Tibial artery (tissue), 4 donors: ENCODE measurements at regions not wholly inside any gene's neighbourhood (a gene's known extent, or its start where the extent isn't known, plus 50 kb on each side); places are given as distances from the start of the nearest gene placed in this dataset.

Source experiments
- DNase-seq, 2 donors: peaks; one replicate each; pipeline ENCODE4 v3.0.0-alpha.2; 2019
- H3K27ac ChIP-seq, 2 donors: fragments of 200-600 bp; sonication (generic) in 1 of 2; 1 replicate in 1 of 2; 2 replicates in 1 of 2; pipeline ENCODE4 v1.5.1; 2018 to 2019; ENCODE audit warnings: mild to moderate bottlenecking in 1 of 2
- H3K27me3 ChIP-seq, 2 donors: fragments of 200-600 bp; sonication (generic) in 1 of 2; one replicate each; pipeline versions ENCODE4 v1.5.1 to v1.6.0; 2016 to 2019
- H3K36me3 ChIP-seq, 3 donors: fragments of 200-600 bp; sonication (generic) in 2 of 3; one replicate each; pipeline ENCODE4 v1.5.1; 2016 to 2019; ENCODE audit warnings: mild to moderate bottlenecking in 2 of 3
- H3K4me1 ChIP-seq, 4 donors: fragments of 200-600 bp; sonication (generic) in 2 of 4; 1 replicate in 3 of 4; 2 replicates in 1 of 4; pipeline ENCODE4 v1.5.1; 2016 to 2019
- H3K4me3 ChIP-seq, 2 donors: fragments of 200-600 bp; sonication (generic) in 1 of 2; 1 replicate in 1 of 2; 2 replicates in 1 of 2; pipeline ENCODE4 v1.5.1; 2018 to 2019; ENCODE audit warnings: mild to moderate bottlenecking in 2 of 2
- H3K9me3 ChIP-seq, 3 donors: fragments of 200-600 bp; sonication (generic) in 1 of 3; one replicate each; pipeline ENCODE4 v1.5.1; 2016 to 2019
- CTCF ChIP-seq, 2 experiments: fragments of 200-600 bp in 1 of 2; fragments of 450-650 bp in 1 of 2; IDR thresholded peaks; one replicate each; pipeline ENCODE4 v1.5.1; 2017 to 2019; ENCODE audit warnings: antibody characterized with exemption in 2 of 2, mild to moderate bottlenecking in 1 of 2, moderate library complexity in 1 of 2
- intact Hi-C: fragments of 100-400 bp; cut with DNase I; formaldehyde crosslinking; loops from one replicate; pipeline ENCODE4 v1.15.0; 2023; ENCODE audit warnings: low total_unique reads

GRCh38 chr1:209341673-209342420, 241.7 kb upstream of the CAMK1G start:
- no peaks in the 10 kb centered on the region for H3K9me3 ChIP-seq
- H3K4me1 ChIP-seq = no peaks in the 10 kb centered on the region
- H3K4me3 ChIP-seq = no peak overlapping the region
- intact Hi-C loops = no loop called here
- H3K27me3 ChIP-seq = no peaks in the 10 kb centered on the region
- no peak for DNase-seq
- no peak overlapping the region for H3K27ac ChIP-seq
- no peak for TF ChIP-seq CTCF (IDR thresholded peaks at IDR 0.05)
- H3K36me3 ChIP-seq = no peaks in the 10 kb centered on the region

- intact Hi-C loops = no loop called here
- DNase-seq = no peak
- Histone ChIP-seq H3K27ac (no peak overlapping the region), H3K9me3 (no peaks in the 10 kb centered on the region), H3K4me3 (no peak overlapping the region), H3K4me1 (no peaks in the 10 kb centered on the region), H3K27me3 (no peaks in the 10 kb centered on the region), H3K36me3 (no peaks in the 10 kb centered on the region)
- no peak for TF ChIP-seq CTCF (IDR thresholded peaks at IDR 0.05)
These were observed 240.9 kb upstream of the CAMK1G start for GRCh38 chr1:209342441-209343175.

- no peaks in the 10 kb centered on the region for H3K4me1 ChIP-seq
These were observed 240.0 kb upstream of the CAMK1G start for GRCh38 chr1:209343511-209343910.

GRCh38 chr1:209344156-209344555, 239.4 kb upstream of the CAMK1G start:
- H3K4me3 ChIP-seq = no peak overlapping the region
- H3K27ac ChIP-seq = no peak overlapping the region
- no peaks in the 10 kb centered on the region for H3K27me3 ChIP-seq
- no peaks in the 10 kb centered on the region for H3K4me1 ChIP-seq
- TF ChIP-seq CTCF (IDR thresholded peaks at IDR 0.05) = no peak
- intact Hi-C loops = no loop called here
- no peak for DNase-seq
- no peaks in the 10 kb centered on the region for H3K9me3 ChIP-seq
- H3K36me3 ChIP-seq = no peaks in the 10 kb centered on the region

More at GRCh38 chr1:209343511-209343910, 240.0 kb upstream of the CAMK1G start:
- no peaks in the 10 kb centered on the region for H3K9me3 ChIP-seq
- intact Hi-C loops = no loop called here
- no peak for TF ChIP-seq CTCF (IDR thresholded peaks at IDR 0.05)
- H3K27ac ChIP-seq = no peak overlapping the region
- DNase-seq = no peak
- no peaks in the 10 kb centered on the region for H3K27me3 ChIP-seq
- H3K36me3 ChIP-seq = no peaks in the 10 kb centered on the region
- no peak overlapping the region for H3K4me3 ChIP-seq

GRCh38 chr1:209349363-209350308, 233.9 kb upstream of the CAMK1G start:
- no peak for DNase-seq
- Histone ChIP-seq H3K4me3 (no peak overlapping the region), H3K27ac (no peak overlapping the region), H3K27me3 (no peaks in the 10 kb centered on the region), H3K36me3 (no peaks in the 10 kb centered on the region), H3K4me1 (no peaks in the 10 kb centered on the region), H3K9me3 (no peaks in the 10 kb centered on the region)
- intact Hi-C loops = no loop called here
- TF ChIP-seq CTCF (IDR thresholded peaks at IDR 0.05) = no peak
